HL-60 (cell line): ENCODE measurements at regions not wholly inside any gene's neighbourhood (a gene's known extent, or its start where the extent isn't known, plus 50 kb on each side); places are given as distances from the start of the nearest gene placed in this dataset.

Experiments
- DNase-seq, 2 experiments: peaks; one replicate each; pipeline ENCODE4 v3.0.0-alpha.2; 2010 to 2020; ENCODE audit warnings: low read depth in 1 of 2, low spot score in 1 of 2
- H3K27ac ChIP-seq: fragments of 250-450 bp; sonication (Bioruptor Pico); replicated peaks from 2 replicates; pipeline ENCODE4 v1.5.1; 2020; ENCODE audit warnings: mild to moderate bottlenecking, moderate library complexity
- H3K27me3 ChIP-seq: fragments of 250-450 bp; sonication (Bioruptor Pico); 2 replicates; pipeline ENCODE4 v1.5.1; 2021; ENCODE audit warnings: mild to moderate bottlenecking, moderate library complexity; ENCODE audit not compliant: insufficient read depth, poor library complexity, severe bottlenecking
- H3K4me3 ChIP-seq: replicated peaks from 2 replicates; pipeline ENCODE4 v1.5.1; 2011; ENCODE audit warnings: mild to moderate bottlenecking, control low read depth, low read length; ENCODE audit not compliant: insufficient read depth
- CTCF ChIP-seq: IDR thresholded peaks from one replicate; pipeline ENCODE4 v1.5.1; 2011; ENCODE audit warnings: low read length, control low read depth, inconsistent platforms; ENCODE audit not compliant: insufficient read depth
- GABPA ChIP-seq: IDR thresholded peaks from 2 replicates; pipeline ENCODE4 v1.6.1; 2012; ENCODE audit warnings: low read depth
- POLR2AphosphoS5 ChIP-seq: IDR thresholded peaks from 2 replicates; pipeline ENCODE4 v1.6.1; 2012; ENCODE audit warnings: low read depth
- REST ChIP-seq: IDR thresholded peaks from 2 replicates; pipeline ENCODE4 v1.6.1; 2012; ENCODE audit warnings: low read depth; ENCODE audit not compliant: insufficient replicate concordance
- SPI1 ChIP-seq: IDR thresholded peaks from 2 replicates; pipeline ENCODE4 v1.6.1; 2012; ENCODE audit warnings: low read depth, mild to moderate bottlenecking, borderline replicate concordance

DNA sequence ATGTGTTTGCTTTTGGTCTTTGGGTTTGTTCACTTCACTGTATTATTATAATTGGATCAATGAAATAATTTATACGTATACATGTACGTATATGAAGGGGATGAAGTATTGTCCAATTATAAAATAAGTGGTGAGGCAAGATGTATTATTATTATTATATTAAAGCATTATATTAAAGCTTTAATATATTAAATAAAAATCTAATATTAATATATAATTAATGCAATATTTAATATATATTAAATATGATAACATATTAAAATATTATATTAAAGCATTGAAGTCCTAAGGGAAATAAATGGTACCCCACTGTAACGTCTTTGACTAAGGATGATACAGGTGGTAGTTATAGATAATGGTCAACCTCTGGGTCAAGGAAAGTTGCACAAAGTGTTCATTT is 63.7 kb upstream of the RTL1 start:
- H3K27ac ChIP-seq = no peak overlapping the region
- no peak overlapping the region for H3K4me3 ChIP-seq
- DNase-seq = no peak
- H3K27me3 ChIP-seq = no peaks in the 10 kb centered on the region
- no peak for TF ChIP-seq GABPA
- TF ChIP-seq SPI1 = no peak
- no peak for TF ChIP-seq REST
- no peak for TF ChIP-seq CTCF
- TF ChIP-seq POLR2AphosphoS5 = no peak

GRCh38 chr14:100967930-100968329 is 64.4 kb upstream of the RTL1 start:
- DNase-seq = no peak
- Histone ChIP-seq H3K27me3 (no peaks in the 10 kb centered on the region), H3K4me3 (no peak overlapping the region), H3K27ac (no peak overlapping the region)
- TF ChIP-seq REST = no peak
- TF ChIP-seq POLR2AphosphoS5 = no peak
- no peak for TF ChIP-seq GABPA
- no peak for TF ChIP-seq SPI1
- TF ChIP-seq CTCF = no peak

DNA sequence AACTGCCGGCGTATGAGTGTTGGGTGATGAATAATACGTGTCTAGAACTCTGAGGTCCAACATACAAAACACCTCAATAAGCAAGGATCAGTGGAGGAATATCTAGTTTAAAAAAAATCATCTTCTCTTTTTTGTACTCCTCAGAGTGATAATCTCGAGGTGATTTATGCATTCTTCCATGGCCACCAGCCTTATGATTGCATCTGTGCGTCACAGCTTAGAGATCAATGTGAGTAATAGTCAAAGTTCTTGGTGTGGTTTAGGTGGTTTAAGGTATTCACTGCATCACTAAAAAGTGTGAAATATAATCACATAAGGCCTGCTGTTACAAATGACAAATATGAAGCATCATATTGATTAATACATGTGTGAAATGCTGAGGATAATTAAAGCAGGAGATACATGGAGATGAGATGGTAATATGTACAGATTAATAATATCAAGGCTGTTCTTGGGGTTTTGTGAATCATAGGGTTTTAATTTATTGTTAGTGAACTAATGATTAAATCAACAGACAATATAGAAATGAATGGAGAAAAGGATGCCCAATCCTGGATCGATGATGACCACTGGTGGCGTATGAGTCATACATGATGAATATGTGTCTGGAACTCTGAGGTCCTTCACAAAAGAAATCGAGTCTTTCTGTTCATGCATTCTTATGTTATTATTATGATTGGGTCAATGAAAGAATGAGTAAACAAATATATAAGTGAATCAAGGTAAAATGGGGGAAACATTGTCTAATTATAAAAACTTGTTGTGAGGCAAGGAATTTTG is 68.8 kb upstream of the RTL1 start:
- no peaks in the 10 kb centered on the region for H3K27me3 ChIP-seq
- DNase-seq = no peak
- no peak overlapping the region for H3K27ac ChIP-seq
- H3K4me3 ChIP-seq = no peak overlapping the region
- TF ChIP-seq REST = no peak
- no peak for TF ChIP-seq GABPA
- TF ChIP-seq CTCF = no peak
- TF ChIP-seq SPI1 = no peak
- TF ChIP-seq POLR2AphosphoS5 = no peak
